Thyroid gland (tissue), 4 donors: ENCODE measurements at regions not wholly inside any gene's neighbourhood (a gene's known extent, or its start where the extent isn't known, plus 50 kb on each side); places are given as distances from the start of the nearest gene placed in this dataset.

Source experiments
- POLR2A ChIP-seq, 2 donors: fragments of 450-650 bp; IDR thresholded peaks; one replicate each; pipeline ENCODE4 v1.6.1; 2017; ENCODE audit warnings: antibody characterized with exemption in 2 of 2, mild to moderate bottlenecking in 2 of 2, moderate library complexity in 1 of 2
- TF ChIP-seq, protein P1 (sequence below), 6 experiments: fragments of 200-600 bp in 3 of 6; fragments of 450-650 bp in 3 of 6; sonication (generic) in 3 of 6; IDR thresholded peaks; one replicate each; pipeline ENCODE4 v1.5.1; 2016 to 2019; ENCODE audit warnings: antibody characterized with exemption in 6 of 6, mild to moderate bottlenecking in 2 of 6, inconsistent platforms in 1 of 6, moderate library complexity in 1 of 6

DNA sequence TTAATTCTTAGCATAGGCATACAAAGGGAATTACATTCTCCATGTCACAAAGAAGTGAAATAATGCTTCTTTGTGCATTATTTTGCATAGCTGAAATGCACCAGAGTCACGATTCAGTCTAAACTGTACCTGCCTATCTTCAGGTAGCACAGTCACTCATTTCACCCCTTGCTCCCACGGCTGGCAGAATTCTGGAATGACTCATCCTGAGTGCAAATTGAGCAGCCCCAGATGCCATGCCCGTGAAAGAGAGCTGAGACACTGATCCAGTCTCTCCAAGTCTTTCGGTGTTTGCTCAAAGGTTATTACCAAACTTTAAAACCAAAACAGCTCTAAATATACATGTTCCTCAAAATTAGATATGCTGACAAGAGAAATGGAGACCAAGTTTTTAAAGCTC, 168.3 kb upstream of the POU3F3 start:
- TF ChIP-seq, protein P1, sequence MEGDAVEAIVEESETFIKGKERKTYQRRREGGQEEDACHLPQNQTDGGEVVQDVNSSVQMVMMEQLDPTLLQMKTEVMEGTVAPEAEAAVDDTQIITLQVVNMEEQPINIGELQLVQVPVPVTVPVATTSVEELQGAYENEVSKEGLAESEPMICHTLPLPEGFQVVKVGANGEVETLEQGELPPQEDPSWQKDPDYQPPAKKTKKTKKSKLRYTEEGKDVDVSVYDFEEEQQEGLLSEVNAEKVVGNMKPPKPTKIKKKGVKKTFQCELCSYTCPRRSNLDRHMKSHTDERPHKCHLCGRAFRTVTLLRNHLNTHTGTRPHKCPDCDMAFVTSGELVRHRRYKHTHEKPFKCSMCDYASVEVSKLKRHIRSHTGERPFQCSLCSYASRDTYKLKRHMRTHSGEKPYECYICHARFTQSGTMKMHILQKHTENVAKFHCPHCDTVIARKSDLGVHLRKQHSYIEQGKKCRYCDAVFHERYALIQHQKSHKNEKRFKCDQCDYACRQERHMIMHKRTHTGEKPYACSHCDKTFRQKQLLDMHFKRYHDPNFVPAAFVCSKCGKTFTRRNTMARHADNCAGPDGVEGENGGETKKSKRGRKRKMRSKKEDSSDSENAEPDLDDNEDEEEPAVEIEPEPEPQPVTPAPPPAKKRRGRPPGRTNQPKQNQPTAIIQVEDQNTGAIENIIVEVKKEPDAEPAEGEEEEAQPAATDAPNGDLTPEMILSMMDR (IDR thresholded peaks at IDR 0.05), result no peak
- TF ChIP-seq POLR2A (IDR thresholded peaks at IDR 0.05), result no peak
